B cell (primary cell): ENCODE measurements at regions not wholly inside any gene's neighbourhood (a gene's known extent, or its start where the extent isn't known, plus 50 kb on each side); places are given as distances from the start of the nearest gene placed in this dataset.

Experiments used
- ATAC-seq: fragments of 200-7000 bp; cut with Tn5 transposase; one replicate; pipeline ENCODE4 v1.10.0; 2021; ENCODE audit warnings: low read depth, mild to moderate bottlenecking, moderate number of reproducible peaks, moderate library complexity
- CTCF ChIA-PET: fragments of 350-600 bp; sonication (Branson Sonifier 250); formaldehyde crosslinking; loops from one replicate; lab custom pipeline; 2021; ENCODE audit warnings: antibody characterized with exemption, inconsistent platforms; lab: Charles Lee
- POLR2A ChIA-PET: fragments of 350-600 bp; sonication (Branson Sonifier 250); formaldehyde crosslinking; loops from one replicate; lab custom pipeline; 2021; ENCODE audit warnings: antibody characterized with exemption; lab: Charles Lee
- DNase-seq: peaks from one replicate; pipeline ENCODE4 v3.0.0; 2013
- H2AFZ ChIP-seq: 2 replicates; pipeline ENCODE4 v1.6.1; 2012; ENCODE audit warnings: mild to moderate bottlenecking, low read depth, low read length; ENCODE audit not compliant: insufficient read depth, poor library complexity, severe bottlenecking
- H3K27ac ChIP-seq, 2 donors: 1 replicate in 1 of 2; 2 replicates in 1 of 2; pipeline ENCODE4 v1.5.1; 2012 to 2013; ENCODE audit warnings: low read length in 2 of 2, mild to moderate bottlenecking in 2 of 2, moderate library complexity in 1 of 2
- H3K27me3 ChIP-seq, 4 experiments: fragments of 200-600 bp in 1 of 4; sonication (generic) in 1 of 4; replicated peaks in 1 of 4; 1 replicate in 2 of 4; 2 replicates in 2 of 4; pipeline versions ENCODE4 v1.6.1 to v1.7.0; 2013 to 2016; ENCODE audit warnings: low read length in 3 of 4, mild to moderate bottlenecking in 2 of 4, mixed read lengths in 1 of 4, moderate library complexity in 1 of 4; ENCODE audit not compliant: insufficient read depth in 4 of 4, control insufficient read depth in 3 of 4; ENCODE audit errors: control extremely low read depth in 1 of 4
- H3K36me3 ChIP-seq, 2 experiments: replicated peaks in 1 of 2; 1 replicate in 1 of 2; 2 replicates in 1 of 2; pipeline versions ENCODE4 v1.6.1 to v1.7.1; 2013; ENCODE audit warnings: low read length in 1 of 2; ENCODE audit not compliant: insufficient read depth in 2 of 2, control insufficient read depth in 1 of 2; ENCODE audit errors: control extremely low read depth in 1 of 2, extremely low read depth in 1 of 2
- H3K4me1 ChIP-seq, 2 donors: fragments of 200-600 bp in 1 of 2; sonication (generic) in 1 of 2; 1 replicate in 1 of 2; 2 replicates in 1 of 2; pipeline versions ENCODE4 v1.5.1 to v1.6.1; 2013 to 2017; ENCODE audit warnings: low read length in 2 of 2; ENCODE audit not compliant: control insufficient read depth in 2 of 2, insufficient read depth in 2 of 2
- H3K4me2 ChIP-seq: replicated peaks from 2 replicates; pipeline ENCODE3; 2012; ENCODE audit warnings: mild to moderate bottlenecking, low read depth, low read length; ENCODE audit not compliant: poor library complexity, severe bottlenecking
- H3K4me3 ChIP-seq, 5 experiments: fragments of 200-600 bp in 1 of 5; sonication (generic) in 1 of 5; 1 replicate in 3 of 5; 2 replicates in 2 of 5; pipeline versions ENCODE4 v1.5.1 to v1.7.0; 2011 to 2016; ENCODE audit warnings: low read length in 4 of 5, mild to moderate bottlenecking in 4 of 5, low read depth in 2 of 5, control low read depth in 1 of 5, moderate library complexity in 1 of 5; ENCODE audit not compliant: insufficient read depth in 1 of 5; ENCODE audit errors: control extremely low read depth in 1 of 5, extremely low read depth in 1 of 5
- H3K79me2 ChIP-seq: fragments of 200-600 bp; sonication (generic); one replicate; pipeline ENCODE4 v1.6.0; 2016; ENCODE audit warnings: low read length; ENCODE audit not compliant: control insufficient read depth, insufficient read depth
- H3K9ac ChIP-seq: fragments of 200-600 bp; sonication (generic); 2 replicates; pipeline ENCODE4 v1.6.1; 2017; ENCODE audit warnings: mild to moderate bottlenecking, low read length, moderate library complexity
- H3K9me3 ChIP-seq, 3 donors: one replicate each; pipeline versions ENCODE4 v1.6.1 to v1.7.1; 2013; ENCODE audit warnings: low read length in 2 of 3; ENCODE audit not compliant: control insufficient read depth in 2 of 3, insufficient read depth in 1 of 3; ENCODE audit errors: control extremely low read depth in 1 of 3
- H4K20me1 ChIP-seq: 2 replicates; pipeline ENCODE4 v1.6.0; 2012; ENCODE audit warnings: mild to moderate bottlenecking, low read length; ENCODE audit not compliant: insufficient read depth, control insufficient read depth, poor library complexity, severe bottlenecking
- H3K27ac Mint-ChIP-seq: one replicate; pipeline ENCODE4 v1.8.0; 2021; ENCODE audit warnings: mixed read lengths
- H3K27me3 Mint-ChIP-seq: one replicate; pipeline ENCODE4 v1.8.0; 2021; ENCODE audit warnings: mixed read lengths
- H3K4me1 Mint-ChIP-seq: one replicate; pipeline ENCODE4 v1.8.0; 2021; ENCODE audit warnings: mixed read lengths
- H3K4me3 Mint-ChIP-seq: one replicate; pipeline ENCODE4 v1.8.0; 2021; ENCODE audit warnings: mixed read lengths
- H3K9me3 Mint-ChIP-seq: one replicate; pipeline ENCODE4 v1.8.0; 2022; ENCODE audit warnings: mixed read lengths; ENCODE audit not compliant: insufficient read depth
- EZH2 ChIP-seq: IDR thresholded peaks from 2 replicates; pipeline ENCODE4 v1.6.1; 2012; ENCODE audit warnings: borderline replicate concordance, low read depth, mild to moderate bottlenecking, moderate library complexity, low read length; ENCODE audit not compliant: insufficient read depth, poor library complexity, severe bottlenecking
- WGBS: methylation state at CpG from one replicate; pipeline ENCODE4 v1.1.5; 2013; ENCODE audit warnings: missing lambda C conversion rate; ENCODE audit not compliant: insufficient coverage; 5-methylcytosine and 5-hydroxymethylcytosine counted together
- intact Hi-C: fragments of 100-400 bp; cut with micrococcal nuclease; formaldehyde crosslinking; loops from one replicate; pipeline ENCODE4 v1.10.0; 2022
- TF ChIP-seq, protein P1 (sequence below): fragments of 200-600 bp; IDR thresholded peaks from one replicate; pipeline ENCODE4 v1.8.0; 2022; ENCODE audit warnings: antibody characterized with exemption, mild to moderate bottlenecking

DNA sequence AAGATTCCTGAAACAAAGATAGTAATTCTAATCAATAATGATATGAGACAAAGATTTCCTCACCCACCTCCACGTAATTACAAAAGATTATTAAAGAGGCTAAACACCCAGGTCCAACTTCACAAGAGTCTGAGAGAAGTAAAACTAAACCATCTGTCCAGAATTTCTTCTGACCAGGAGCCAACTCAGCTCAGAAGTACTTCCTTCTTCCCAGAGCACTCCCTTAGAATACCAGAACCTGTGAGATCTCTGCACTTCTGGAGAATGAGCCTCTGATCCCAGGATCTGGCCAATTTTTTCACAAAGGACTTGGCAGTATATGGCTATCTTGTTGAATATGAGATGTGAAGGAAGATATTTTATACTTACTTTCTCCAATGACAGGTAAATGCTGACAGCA lies 120.6 kb upstream of the PALMD start:
- H3K9me3 ChIP-seq, result no peaks in the 10 kb centered on the region
- TF ChIP-seq EZH2, result no peak
- TF ChIP-seq, protein P1, sequence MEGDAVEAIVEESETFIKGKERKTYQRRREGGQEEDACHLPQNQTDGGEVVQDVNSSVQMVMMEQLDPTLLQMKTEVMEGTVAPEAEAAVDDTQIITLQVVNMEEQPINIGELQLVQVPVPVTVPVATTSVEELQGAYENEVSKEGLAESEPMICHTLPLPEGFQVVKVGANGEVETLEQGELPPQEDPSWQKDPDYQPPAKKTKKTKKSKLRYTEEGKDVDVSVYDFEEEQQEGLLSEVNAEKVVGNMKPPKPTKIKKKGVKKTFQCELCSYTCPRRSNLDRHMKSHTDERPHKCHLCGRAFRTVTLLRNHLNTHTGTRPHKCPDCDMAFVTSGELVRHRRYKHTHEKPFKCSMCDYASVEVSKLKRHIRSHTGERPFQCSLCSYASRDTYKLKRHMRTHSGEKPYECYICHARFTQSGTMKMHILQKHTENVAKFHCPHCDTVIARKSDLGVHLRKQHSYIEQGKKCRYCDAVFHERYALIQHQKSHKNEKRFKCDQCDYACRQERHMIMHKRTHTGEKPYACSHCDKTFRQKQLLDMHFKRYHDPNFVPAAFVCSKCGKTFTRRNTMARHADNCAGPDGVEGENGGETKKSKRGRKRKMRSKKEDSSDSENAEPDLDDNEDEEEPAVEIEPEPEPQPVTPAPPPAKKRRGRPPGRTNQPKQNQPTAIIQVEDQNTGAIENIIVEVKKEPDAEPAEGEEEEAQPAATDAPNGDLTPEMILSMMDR, result no peak
- ATAC-seq (no peak), DNase-seq (no peak)
- H3K4me1 ChIP-seq, result no peaks in the 10 kb centered on the region
- H3K9me3 Mint-ChIP-seq, result no peaks in the 10 kb centered on the region
- POLR2A ChIA-PET, result no interaction called here
- no peak overlapping the region for H3K4me3 ChIP-seq
- no peak overlapping the region for H3K9ac ChIP-seq
- H3K4me2 ChIP-seq, result no peak overlapping the region
- no peak overlapping the region for H3K4me3 Mint-ChIP-seq
- no peak overlapping the region for H3K27ac ChIP-seq
- H3K27ac Mint-ChIP-seq, result no peak overlapping the region
- intact Hi-C loops, result no loop called here
- CTCF ChIA-PET, result no interaction called here
- no peaks in the 10 kb centered on the region for H3K79me2 ChIP-seq
- H3K4me1 Mint-ChIP-seq, result no peaks in the 10 kb centered on the region
- H3K36me3 ChIP-seq, result no peaks in the 10 kb centered on the region
- no peaks in the 10 kb centered on the region for H3K27me3 ChIP-seq
- H4K20me1 ChIP-seq, result no peaks in the 10 kb centered on the region
- WGBS, result 80% methylated on average over 1 of the region's 1 CpG
- H3K27me3 Mint-ChIP-seq, result no peaks in the 10 kb centered on the region
- no peak overlapping the region for H2AFZ ChIP-seq

DNA sequence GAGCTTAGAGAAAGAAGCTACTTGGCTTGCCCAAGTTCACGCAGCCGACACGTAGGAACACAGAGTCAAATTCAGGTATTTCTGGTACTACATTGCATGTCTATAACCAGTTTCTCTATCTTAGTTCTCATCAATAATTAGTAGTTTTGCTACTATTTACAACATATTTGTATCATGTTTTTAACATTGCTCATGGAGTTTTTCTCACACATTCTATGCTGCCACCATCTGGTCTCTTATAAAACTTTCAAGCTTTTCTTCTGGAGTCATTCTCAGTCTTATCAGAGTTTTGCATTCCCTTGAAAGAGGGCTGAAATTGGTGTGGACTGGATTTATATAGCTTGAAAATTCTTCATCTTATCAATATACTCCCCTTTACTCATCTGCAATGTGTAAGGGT lies 118.8 kb upstream of the PALMD start:
- no peak overlapping the region for H3K4me2 ChIP-seq
- no peak overlapping the region for H3K4me3 ChIP-seq
- intact Hi-C loops, result no loop called here
- CTCF ChIA-PET, result no interaction called here
- TF ChIP-seq, protein P1, result no peak
- no peak for TF ChIP-seq EZH2
- Mint-ChIP-seq H3K9me3 (no peaks in the 10 kb centered on the region), H3K27ac (no peak overlapping the region), H3K27me3 (peaks cover 2% of the 10 kb centered on the region), H3K4me3 (no peak overlapping the region), H3K4me1 (no peaks in the 10 kb centered on the region)
- H3K9me3 ChIP-seq, result no peaks in the 10 kb centered on the region
- H3K27me3 ChIP-seq, result no peaks in the 10 kb centered on the region
- no peak overlapping the region for H3K27ac ChIP-seq
- no peaks in the 10 kb centered on the region for H3K79me2 ChIP-seq
- H3K36me3 ChIP-seq, result no peaks in the 10 kb centered on the region
- DNase-seq (no peak), ATAC-seq (no peak)
- no CpG with 5 or more reads among the region's 3 CpGs for WGBS
- H3K9ac ChIP-seq, result no peak overlapping the region
- POLR2A ChIA-PET, result no interaction called here
- H2AFZ ChIP-seq, result no peak overlapping the region
- H3K4me1 ChIP-seq, result no peaks in the 10 kb centered on the region
- no peaks in the 10 kb centered on the region for H4K20me1 ChIP-seq
